MM.1S (cell line): ENCODE measurements at regions not wholly inside any gene's neighbourhood (a gene's known extent, or its start where the extent isn't known, plus 50 kb on each side); places are given as distances from the start of the nearest gene placed in this dataset.

ENCODE experiments used
- DNase-seq: peaks from one replicate; pipeline ENCODE4 v3.0.0-alpha.2; 2015
- H2AFZ ChIP-seq: fragments of 300-600 bp; sonication (generic); 2 replicates; pipeline ENCODE4 v1.6.0; 2016; ENCODE audit warnings: antibody characterized with exemption, low read length
- H3F3A ChIP-seq: fragments of 300-600 bp; sonication (generic); 2 replicates; pipeline ENCODE4 v1.6.1; 2016; ENCODE audit warnings: mild to moderate bottlenecking, antibody characterized with exemption, low read length, moderate library complexity, mixed read lengths; ENCODE audit not compliant: insufficient read depth
- H3K27ac ChIP-seq: fragments of 300-600 bp; sonication (generic); 2 replicates; pipeline ENCODE4 v1.5.1; 2016; ENCODE audit warnings: mild to moderate bottlenecking, low read length
- H3K27me3 ChIP-seq: fragments of 300-600 bp; sonication (generic); replicated peaks from 2 replicates; pipeline ENCODE4 v1.6.0; 2016; ENCODE audit warnings: low read length; ENCODE audit not compliant: insufficient read depth
- H3K36me3 ChIP-seq: fragments of 300-600 bp; sonication (generic); replicated peaks from 2 replicates; pipeline ENCODE4 v1.6.1; 2016; ENCODE audit warnings: mild to moderate bottlenecking, low read length, mixed read lengths; ENCODE audit not compliant: insufficient read depth
- H3K4me1 ChIP-seq: fragments of 300-600 bp; sonication (generic); 2 replicates; pipeline ENCODE4 v1.6.1; 2016; ENCODE audit warnings: low read length, mixed read lengths
- H3K4me2 ChIP-seq: fragments of 300-600 bp; sonication (generic); 2 replicates; pipeline ENCODE4 v1.6.0; 2016; ENCODE audit warnings: low read depth, low read length
- H3K4me3 ChIP-seq: fragments of 300-600 bp; sonication (generic); 2 replicates; pipeline ENCODE4 v1.5.1; 2016; ENCODE audit warnings: low read length, mixed read lengths
- H3K79me2 ChIP-seq: fragments of 300-600 bp; sonication (generic); 2 replicates; pipeline ENCODE4 v1.6.1; 2016; ENCODE audit warnings: mixed run types, low read length, mixed read lengths
- H3K9ac ChIP-seq: fragments of 300-600 bp; sonication (generic); 2 replicates; pipeline ENCODE4 v1.6.1; 2016; ENCODE audit warnings: low read length, mixed read lengths
- H3K9me2 ChIP-seq: fragments of 300-600 bp; sonication (generic); replicated peaks from 2 replicates; pipeline ENCODE4 v1.6.1; 2016; ENCODE audit warnings: mild to moderate bottlenecking, low read length, mixed read lengths; ENCODE audit not compliant: insufficient read depth
- H3K9me3 ChIP-seq: fragments of 300-600 bp; sonication (generic); replicated peaks from 2 replicates; pipeline ENCODE4 v1.6.1; 2016; ENCODE audit warnings: mild to moderate bottlenecking, low read length, mixed read lengths; ENCODE audit not compliant: insufficient read depth
- H4K20me1 ChIP-seq: fragments of 300-600 bp; sonication (generic); 2 replicates; pipeline ENCODE4 v1.6.1; 2016; ENCODE audit warnings: mild to moderate bottlenecking, low read length, moderate library complexity, mixed read lengths; ENCODE audit not compliant: insufficient read depth
- EZH2 ChIP-seq: fragments of 300-600 bp; sonication (generic); optimal IDR thresholded peaks from 2 replicates; pipeline ENCODE3; 2017; ENCODE audit warnings: low read depth, mild to moderate bottlenecking, antibody characterized with exemption, low read length, mixed read lengths
- EZH2phosphoT487 ChIP-seq: fragments of 300-600 bp; sonication (generic); IDR thresholded peaks from 2 replicates; pipeline ENCODE4 v1.6.1; 2018; ENCODE audit warnings: antibody characterized with exemption, low read length
- TF ChIP-seq, protein P1 (sequence below): fragments of 300-600 bp; sonication (generic); IDR thresholded peaks from 2 replicates; pipeline ENCODE4 v1.5.1; 2016; ENCODE audit warnings: antibody characterized with exemption, low read length, mixed read lengths

DNA sequence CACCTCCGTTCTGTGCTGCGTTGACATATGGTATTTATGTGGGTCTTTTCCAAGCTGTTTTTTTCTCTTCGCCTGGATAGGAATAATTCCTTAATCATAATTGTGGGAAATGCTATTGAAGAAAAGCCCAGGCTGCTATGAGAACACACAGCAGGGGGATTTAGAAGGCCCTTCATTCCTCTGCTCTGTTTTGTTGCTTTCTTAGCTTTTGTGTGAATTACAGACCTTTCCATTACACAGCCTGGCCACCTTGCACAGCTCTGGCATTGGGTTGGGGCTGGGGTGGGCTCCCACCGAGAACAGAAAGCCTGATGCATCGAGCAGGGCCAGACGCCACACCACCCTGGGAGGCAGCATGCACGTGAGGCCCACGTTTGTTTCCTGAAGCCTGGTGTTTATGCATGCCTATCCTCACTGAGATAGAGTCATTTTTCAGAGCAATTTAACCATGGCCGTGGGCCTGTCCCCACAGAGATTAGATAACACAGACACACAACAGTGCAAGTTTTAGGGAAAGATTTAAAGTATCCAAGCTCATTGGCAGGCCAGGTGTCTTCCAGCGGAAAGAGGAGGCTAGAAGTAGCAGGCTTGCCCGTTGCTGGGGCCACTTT, 287.6 kb upstream of the PWP1 start:
- Histone ChIP-seq H3F3A (no peaks in the 10 kb centered on the region), H3K27me3 (no peaks in the 10 kb centered on the region), H3K9me2 (no peaks in the 10 kb centered on the region), H3K79me2 (no peaks in the 10 kb centered on the region), H4K20me1 (no peaks in the 10 kb centered on the region), H3K4me3 (no peak overlapping the region), H3K9ac (no peak overlapping the region), H3K36me3 (no peaks in the 10 kb centered on the region), H2AFZ (no peak overlapping the region), H3K27ac (no peak overlapping the region), H3K4me1 (no peaks in the 10 kb centered on the region), H3K4me2 (no peak overlapping the region), H3K9me3 (no peaks in the 10 kb centered on the region)
- TF ChIP-seq EZH2phosphoT487 (no peak), EZH2 (no peak)
- TF ChIP-seq, protein P1, sequence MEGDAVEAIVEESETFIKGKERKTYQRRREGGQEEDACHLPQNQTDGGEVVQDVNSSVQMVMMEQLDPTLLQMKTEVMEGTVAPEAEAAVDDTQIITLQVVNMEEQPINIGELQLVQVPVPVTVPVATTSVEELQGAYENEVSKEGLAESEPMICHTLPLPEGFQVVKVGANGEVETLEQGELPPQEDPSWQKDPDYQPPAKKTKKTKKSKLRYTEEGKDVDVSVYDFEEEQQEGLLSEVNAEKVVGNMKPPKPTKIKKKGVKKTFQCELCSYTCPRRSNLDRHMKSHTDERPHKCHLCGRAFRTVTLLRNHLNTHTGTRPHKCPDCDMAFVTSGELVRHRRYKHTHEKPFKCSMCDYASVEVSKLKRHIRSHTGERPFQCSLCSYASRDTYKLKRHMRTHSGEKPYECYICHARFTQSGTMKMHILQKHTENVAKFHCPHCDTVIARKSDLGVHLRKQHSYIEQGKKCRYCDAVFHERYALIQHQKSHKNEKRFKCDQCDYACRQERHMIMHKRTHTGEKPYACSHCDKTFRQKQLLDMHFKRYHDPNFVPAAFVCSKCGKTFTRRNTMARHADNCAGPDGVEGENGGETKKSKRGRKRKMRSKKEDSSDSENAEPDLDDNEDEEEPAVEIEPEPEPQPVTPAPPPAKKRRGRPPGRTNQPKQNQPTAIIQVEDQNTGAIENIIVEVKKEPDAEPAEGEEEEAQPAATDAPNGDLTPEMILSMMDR, result no peak
- no peak for DNase-seq

DNA sequence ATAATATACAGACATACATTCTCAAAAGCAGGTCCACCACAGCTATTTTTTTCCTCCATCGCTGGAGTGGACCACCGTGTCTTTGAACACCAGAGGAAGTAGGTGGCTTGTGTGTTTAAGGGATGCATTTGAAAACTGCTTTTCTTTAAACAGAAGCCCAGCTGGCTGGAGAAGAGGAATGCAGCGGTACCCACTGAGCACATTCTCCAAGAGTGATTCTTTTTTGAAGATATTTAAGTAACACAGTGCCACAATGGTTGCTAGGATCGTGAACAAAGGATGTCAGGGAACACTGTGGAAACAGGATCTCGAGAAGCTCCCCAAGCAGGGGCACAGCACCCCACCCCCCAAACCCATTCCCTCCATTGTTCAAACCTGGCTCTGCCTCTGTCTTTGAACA, 286.6 kb upstream of the PWP1 start:
- Histone ChIP-seq H3K36me3 (no peaks in the 10 kb centered on the region), H3K4me3 (no peak overlapping the region), H3F3A (no peaks in the 10 kb centered on the region), H3K9ac (no peak overlapping the region), H3K27me3 (no peaks in the 10 kb centered on the region), H3K27ac (no peak overlapping the region), H3K9me2 (no peaks in the 10 kb centered on the region), H3K9me3 (no peaks in the 10 kb centered on the region), H4K20me1 (no peaks in the 10 kb centered on the region), H3K4me2 (no peak overlapping the region), H3K4me1 (no peaks in the 10 kb centered on the region), H3K79me2 (no peaks in the 10 kb centered on the region), H2AFZ (no peak overlapping the region)
- no peak for TF ChIP-seq EZH2
- TF ChIP-seq, protein P1, result no peak
- TF ChIP-seq EZH2phosphoT487, result no peak
- no peak for DNase-seq

DNA sequence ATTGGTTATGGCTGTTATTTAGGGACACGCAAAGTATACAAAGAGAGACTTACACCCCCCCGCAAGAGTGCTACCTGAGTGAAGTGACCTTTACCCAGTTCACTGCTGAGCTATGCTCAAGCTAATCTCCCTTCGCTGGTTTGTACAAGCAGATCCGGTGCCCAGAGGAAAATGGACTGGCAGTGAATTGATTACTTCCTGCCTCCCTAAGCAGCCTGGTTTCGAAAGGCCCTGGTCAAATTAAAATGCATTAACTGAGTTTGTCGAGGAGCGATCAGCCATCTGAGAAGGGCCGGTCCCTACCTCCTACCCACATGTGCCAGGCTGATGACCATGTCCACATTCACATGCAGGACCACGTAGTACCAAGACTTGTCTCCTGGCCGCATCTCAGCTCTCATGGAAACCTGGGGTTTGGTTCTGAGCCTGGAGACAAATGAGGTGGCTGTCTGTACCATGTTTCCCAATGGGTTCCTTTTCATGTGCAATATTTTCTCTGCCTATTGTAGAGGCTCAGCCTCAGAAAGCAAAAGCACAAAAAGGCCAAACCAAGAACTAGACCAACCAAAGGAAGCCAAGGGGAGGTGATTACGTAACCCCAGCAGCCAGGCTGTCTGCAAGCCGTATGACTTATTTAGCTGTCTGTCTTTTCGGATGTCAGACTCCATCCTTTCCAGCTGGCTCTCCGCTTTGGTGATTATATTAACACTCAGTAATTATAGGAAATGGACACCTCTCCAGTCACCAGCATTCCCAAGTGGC, 284.7 kb upstream of the PWP1 start:
- no peaks in the 10 kb centered on the region for H3K9me3 ChIP-seq
- no peak overlapping the region for H3K9ac ChIP-seq
- no peaks in the 10 kb centered on the region for H3K4me1 ChIP-seq
- DNase-seq, result no peak
- H3K4me2 ChIP-seq, result no peak overlapping the region
- H3K4me3 ChIP-seq, result no peak overlapping the region
- no peaks in the 10 kb centered on the region for H3K36me3 ChIP-seq
- no peaks in the 10 kb centered on the region for H3F3A ChIP-seq
- no peak overlapping the region for H2AFZ ChIP-seq
- H4K20me1 ChIP-seq, result no peaks in the 10 kb centered on the region
- H3K79me2 ChIP-seq, result no peaks in the 10 kb centered on the region
- H3K9me2 ChIP-seq, result no peaks in the 10 kb centered on the region
- H3K27ac ChIP-seq, result no peak overlapping the region
- TF ChIP-seq EZH2phosphoT487, result no peak
- no peak for TF ChIP-seq EZH2
- TF ChIP-seq, protein P1, result no peak
- H3K27me3 ChIP-seq, result no peaks in the 10 kb centered on the region
